ENCODE measurements at regions not wholly inside any gene's neighbourhood (a gene's known extent, or its start where the extent isn't known, plus 50 kb on each side); places are given as distances from the start of the nearest gene placed in this dataset.

- TF ChIP-seq POLR2AphosphoS5 (IDR thresholded peaks at IDR 0.05) (peak in 1 of 3 donors; percentile 47), CTCF (IDR thresholded peaks at IDR 0.05) (peak in 2 of 3 donors; percentile 30 to 34), POLR2A (IDR thresholded peaks at IDR 0.05) (no peak)
- no peaks in the 10 kb centered on the region for H3K9me3 ChIP-seq
- H3K36me3 ChIP-seq, result no peaks in the 10 kb centered on the region
- intact Hi-C loops (cut with DNase I; ENCODE audit: low total_unique reads), result loop anchor here (10.0 kb wide), 1 partner anchor 554 kb away; no protein-coding TSS in a partner anchor
- peaks cover 0 to 7% of the 10 kb centered on the region in 2 donors for H3K27me3 ChIP-seq
- H3K27ac ChIP-seq, result peak overlapping the region; percentile 52 to 56
- peak; percentile 97 for DNase-seq (ENCODE audit: low spot score in 2 of 2)
- H3K4me1 ChIP-seq, result no peaks in the 10 kb centered on the region
- peak overlapping the region; percentile 50 to 62 (median 59) for H3K4me3 ChIP-seq
These were observed 127.5 kb downstream of the TMEM161B start for GRCh38 chr5:88140856-88141752.

- H3K27ac ChIP-seq, result peak overlapping the region in 1 of 2 donors; percentile 56
- DNase-seq (ENCODE audit: low spot score in 2 of 2), result no peak
- TF ChIP-seq POLR2A (IDR thresholded peaks at IDR 0.05), result no peak
- no peak for TF ChIP-seq POLR2AphosphoS5 (IDR thresholded peaks at IDR 0.05)
- no peak for TF ChIP-seq CTCF (IDR thresholded peaks at IDR 0.05)
These were observed 128.2 kb downstream of the TMEM161B start for GRCh38 chr5:88140396-88140855.

GRCh38 chr5:88130211-88130815, 138.3 kb downstream of the TMEM161B start:
- H3K27me3 ChIP-seq, result peaks cover 0 to 2% of the 10 kb centered on the region in 2 donors
- DNase-seq (ENCODE audit: low spot score in 2 of 2), result no peak
- H3K9me3 ChIP-seq, result no peaks in the 10 kb centered on the region
- no peak overlapping the region for H3K27ac ChIP-seq
- TF ChIP-seq CTCF (IDR thresholded peaks at IDR 0.05) (no peak), POLR2AphosphoS5 (IDR thresholded peaks at IDR 0.05) (no peak), POLR2A (IDR thresholded peaks at IDR 0.05) (no peak)
- H3K4me3 ChIP-seq, result no peak overlapping the region
- no peaks in the 10 kb centered on the region for H3K36me3 ChIP-seq
- H3K4me1 ChIP-seq, result no peaks in the 10 kb centered on the region
- intact Hi-C loops (cut with DNase I; ENCODE audit: low total_unique reads), result no loop called here

More at GRCh38 chr5:88140396-88140855, 128.2 kb downstream of the TMEM161B start:
- Histone ChIP-seq H3K4me3 (peak overlapping the region; percentile 50 to 62 (median 59)), H3K27me3 (peaks cover 0 to 7% of the 10 kb centered on the region in 2 donors), H3K4me1 (no peaks in the 10 kb centered on the region), H3K9me3 (no peaks in the 10 kb centered on the region), H3K36me3 (no peaks in the 10 kb centered on the region)
- intact Hi-C loops (cut with DNase I; ENCODE audit: low total_unique reads), result loop anchor here (10.0 kb wide), 1 partner anchor 554 kb away; no protein-coding TSS in a partner anchor

- Histone ChIP-seq H3K9me3 (peaks cover 0 to 9% of the 10 kb centered on the region in 2 donors), H3K4me3 (no peak overlapping the region), H3K4me1 (no peaks in the 10 kb centered on the region), H3K36me3 (no peaks in the 10 kb centered on the region), H3K27ac (no peak overlapping the region), H3K27me3 (peaks cover 0 to 2% of the 10 kb centered on the region in 2 donors)
- TF ChIP-seq CTCF (IDR thresholded peaks at IDR 0.05) (no peak), POLR2A (IDR thresholded peaks at IDR 0.05) (no peak), POLR2AphosphoS5 (IDR thresholded peaks at IDR 0.05) (no peak)
- intact Hi-C loops (cut with DNase I; ENCODE audit: low total_unique reads), result no loop called here
- DNase-seq (ENCODE audit: low spot score in 2 of 2), result no peak
These were observed 139.8 kb downstream of the TMEM161B start for GRCh38 chr5:88128813-88129212.

All from breast epithelium (tissue), 4 donors.